Pons (tissue), 1 donor: ENCODE measurements at regions not wholly inside any gene's neighbourhood (a gene's known extent, or its start where the extent isn't known, plus 50 kb on each side); places are given as distances from the start of the nearest gene placed in this dataset.

ENCODE experiments used
- DNase-seq: peaks from one replicate; pipeline ENCODE4 v3.0.0-alpha.2; 2016; ENCODE audit warnings: low spot score

- DNase-seq, result no peak
These were observed 61.2 kb upstream of the ODAD2 start for GRCh38 chr10:28060031-28060607.

DNA sequence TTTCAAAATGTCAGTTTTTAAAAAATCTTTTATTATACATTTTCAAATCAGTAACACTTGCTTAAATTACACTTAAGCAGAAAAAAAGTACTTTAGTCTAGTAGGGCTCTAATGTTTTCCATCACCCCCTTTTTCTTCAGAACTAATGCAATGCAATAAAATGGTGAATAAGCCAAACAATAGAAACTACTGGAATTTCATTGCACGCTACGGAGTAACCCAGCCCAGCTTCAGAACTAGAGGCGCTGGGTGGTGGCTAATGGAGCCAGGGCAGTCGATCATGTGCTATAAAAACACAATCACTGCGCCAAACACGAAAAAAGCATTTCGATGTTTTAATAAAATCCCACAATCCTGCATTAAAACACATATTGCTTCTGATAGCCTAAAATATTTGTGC is 59.9 kb upstream of the ODAD2 start:
- DNase-seq, result no peak

DNA sequence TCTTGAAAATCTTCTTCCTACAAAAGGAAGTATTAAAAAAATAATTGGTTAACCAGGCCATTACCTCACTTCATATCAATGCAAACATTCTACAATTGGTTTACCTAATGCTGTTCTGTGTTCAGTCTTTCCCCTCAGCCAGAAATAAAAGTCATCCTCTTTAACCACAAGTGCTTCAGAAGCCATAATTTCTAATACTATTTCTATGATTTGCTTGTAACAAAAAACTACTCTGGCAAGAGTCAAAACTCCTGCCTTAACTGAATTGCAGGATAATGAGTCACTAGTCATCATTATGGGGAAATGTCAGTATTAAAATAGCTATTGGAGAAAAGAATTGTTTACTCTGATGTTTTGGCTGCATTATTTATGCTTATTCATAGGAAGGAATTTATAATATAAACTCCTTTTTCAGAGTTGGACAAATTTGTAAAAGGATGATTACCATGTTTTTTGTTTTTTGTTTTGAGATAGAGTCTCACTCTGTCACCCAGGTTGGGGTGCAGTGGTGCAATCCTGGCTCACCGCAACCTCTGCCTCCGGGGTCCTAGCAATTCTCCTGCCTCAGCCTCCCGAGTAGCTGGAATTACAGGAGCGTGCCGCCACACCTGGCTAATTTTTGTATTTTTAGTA is 55.5 kb upstream of the ODAD2 start:
- DNase-seq, result no peak

DNA sequence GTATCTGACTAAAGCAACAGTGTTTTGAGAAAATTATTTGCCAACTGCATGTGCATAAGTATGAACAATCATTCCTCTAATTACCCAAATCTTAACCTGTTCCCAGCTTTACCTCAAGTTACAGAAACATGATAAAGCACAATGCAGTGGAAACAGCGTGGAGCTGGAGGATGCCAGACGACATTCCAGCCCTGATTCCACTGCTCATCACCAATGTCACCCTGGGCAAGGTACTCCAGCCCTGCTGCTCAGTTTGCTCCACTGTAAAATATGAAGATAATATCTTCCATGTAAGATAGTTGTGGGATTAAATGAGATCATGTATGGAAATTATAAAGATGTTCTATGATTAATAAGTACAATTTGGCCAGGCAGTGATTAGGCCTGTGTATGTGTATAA is 50.4 kb upstream of the ODAD2 start:
- DNase-seq, result no peak
